Testis (tissue), 2 donors: ENCODE measurements at regions not wholly inside any gene's neighbourhood (a gene's known extent, or its start where the extent isn't known, plus 50 kb on each side); places are given as distances from the start of the nearest gene placed in this dataset.

Experiments
- CTCF ChIP-seq, 3 experiments: fragments of 450-650 bp in 2 of 3; fragments of 200-600 bp in 1 of 3; sonication (generic) in 1 of 3; IDR thresholded peaks; one replicate each; pipeline ENCODE4 v1.5.1; 2016 to 2019; ENCODE audit warnings: antibody characterized with exemption in 3 of 3, mild to moderate bottlenecking in 2 of 3, moderate library complexity in 1 of 3
- POLR2A ChIP-seq: fragments of 450-650 bp; IDR thresholded peaks from one replicate; pipeline ENCODE4 v1.6.1; 2017; ENCODE audit warnings: antibody characterized with exemption, mild to moderate bottlenecking, moderate library complexity

- TF ChIP-seq CTCF (IDR thresholded peaks at IDR 0.05), result no peak
- TF ChIP-seq POLR2A, result no peak
These were observed 363.6 kb downstream of the NR2F2 start for GRCh38 chr15:96693990-96694517.
